NCI-H1930 (cell line): ENCODE measurements at regions not wholly inside any gene's neighbourhood (a gene's known extent, or its start where the extent isn't known, plus 50 kb on each side); places are given as distances from the start of the nearest gene placed in this dataset.

Experiments used
- DNase-seq, 2 experiments: peaks; one replicate each; lab custom pipeline; 2025; lab: John Stamatoyannopoulos, UW

GRCh38 chr7:41294556-41295454 lies 408.1 kb downstream of the INHBA start:
- no peak for DNase-seq

GRCh38 chr7:41292487-41292886 lies 410.4 kb downstream of the INHBA start:
- no peak for DNase-seq

DNA sequence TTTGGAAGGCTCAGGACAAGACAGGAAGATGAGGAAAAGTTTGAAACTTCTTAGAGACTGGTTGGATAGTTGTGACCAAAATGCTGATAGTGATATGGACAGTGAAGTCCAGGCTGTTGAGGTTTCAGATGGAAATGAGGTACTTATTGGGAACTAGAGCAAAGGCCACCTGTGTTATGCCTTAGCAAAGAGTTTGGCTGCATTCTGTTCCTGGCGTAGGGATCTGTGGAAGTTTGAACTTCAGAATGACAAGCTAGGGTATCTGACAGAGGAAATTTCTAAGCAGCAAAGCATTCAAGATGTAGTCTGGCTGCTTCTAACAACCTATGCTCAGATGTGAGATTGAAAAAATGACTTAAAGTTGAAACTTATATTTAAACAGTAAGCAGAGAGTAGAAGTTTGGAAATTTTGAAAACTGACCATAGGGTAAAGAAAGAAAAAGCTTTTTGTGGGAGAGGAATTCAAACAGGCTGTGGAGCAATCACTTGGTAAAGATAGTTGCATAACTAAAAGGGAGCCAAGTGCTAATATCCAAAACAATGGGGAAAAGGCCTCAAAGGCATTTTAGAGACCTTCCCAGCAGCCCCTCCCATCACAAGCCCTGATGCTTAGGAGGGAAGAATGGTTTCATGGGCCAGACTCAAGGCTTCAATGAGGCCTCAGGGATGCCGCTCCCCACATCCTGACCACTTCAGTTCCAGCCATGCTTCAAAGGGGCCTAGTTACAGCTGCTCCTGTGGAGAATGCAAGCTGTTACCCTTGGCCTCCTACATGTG lies 415.1 kb downstream of the INHBA start:
- DNase-seq, result no peak

DNA sequence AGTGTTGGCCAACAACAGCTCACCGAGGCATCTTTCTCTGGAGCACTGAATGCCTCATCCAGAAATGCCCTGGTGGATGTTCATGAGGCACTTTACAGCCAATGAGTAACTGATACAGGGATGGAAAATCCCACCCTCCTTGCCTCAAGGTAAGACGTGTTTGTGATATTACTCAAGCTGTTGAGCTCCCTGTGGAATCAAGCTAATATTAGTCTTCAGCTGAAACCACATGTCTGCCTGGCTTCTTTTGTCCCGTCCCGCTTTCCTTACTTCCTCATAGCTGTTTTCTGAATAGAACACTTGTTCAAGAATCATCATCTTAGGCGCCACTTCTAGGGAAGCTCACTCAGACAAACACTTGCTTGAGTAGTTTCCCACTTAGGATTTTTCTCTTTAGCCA lies 422.4 kb downstream of the INHBA start:
- no peak for DNase-seq

GRCh38 chr7:41277561-41277960 lies 425.3 kb downstream of the INHBA start:
- no peak for DNase-seq

GRCh38 chr7:41275255-41275654 lies 427.6 kb downstream of the INHBA start:
- no peak for DNase-seq

- DNase-seq, result no peak
Measured at GRCh38 chr7:41274179-41274578, 428.7 kb downstream of the INHBA start.

DNA sequence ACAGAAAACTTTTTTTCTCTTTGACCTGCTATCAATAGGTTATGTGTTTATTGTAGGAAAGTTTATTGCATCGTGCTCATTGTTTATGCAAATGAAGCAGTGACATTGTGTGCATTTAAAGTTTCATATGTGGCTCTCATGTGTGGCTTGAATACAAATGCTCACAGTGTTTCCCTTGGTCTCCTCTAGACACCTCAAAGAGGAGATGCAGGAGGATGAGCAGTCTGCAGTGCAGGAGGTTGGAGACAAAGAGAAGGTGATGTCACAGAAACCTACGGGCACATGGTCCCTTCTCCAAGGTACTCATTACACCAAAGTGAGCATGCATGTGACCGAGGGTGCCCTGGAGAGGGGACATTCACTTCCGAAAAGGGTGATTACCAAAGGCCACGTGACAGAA lies 430.2 kb downstream of the INHBA start:
- no peak for DNase-seq

GRCh38 chr7:41268878-41269277 lies 434.0 kb downstream of the INHBA start:
- no peak for DNase-seq

DNA sequence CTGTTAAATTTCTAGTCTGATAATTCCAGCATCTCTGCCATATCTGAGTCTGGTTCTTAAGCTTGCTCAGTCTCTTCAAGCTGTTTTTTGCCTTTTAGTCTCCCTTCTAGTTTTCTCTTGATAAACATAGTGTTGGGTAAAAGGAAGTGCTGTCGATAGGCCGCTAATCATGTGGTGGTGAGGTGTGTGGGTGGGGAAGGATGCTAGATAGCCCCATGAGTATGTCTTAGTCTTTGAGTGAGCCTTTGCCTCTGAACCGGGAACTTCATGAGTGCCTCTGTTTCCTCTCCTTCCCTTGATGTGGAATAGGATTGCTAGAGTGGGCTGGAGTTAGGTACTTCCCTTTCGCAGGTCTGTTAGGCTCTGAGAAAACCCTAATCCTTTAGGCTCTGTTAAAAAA lies 441.8 kb downstream of the INHBA start:
- no peak for DNase-seq

GRCh38 chr7:41257660-41258059 lies 445.2 kb downstream of the INHBA start:
- no peak for DNase-seq

DNA sequence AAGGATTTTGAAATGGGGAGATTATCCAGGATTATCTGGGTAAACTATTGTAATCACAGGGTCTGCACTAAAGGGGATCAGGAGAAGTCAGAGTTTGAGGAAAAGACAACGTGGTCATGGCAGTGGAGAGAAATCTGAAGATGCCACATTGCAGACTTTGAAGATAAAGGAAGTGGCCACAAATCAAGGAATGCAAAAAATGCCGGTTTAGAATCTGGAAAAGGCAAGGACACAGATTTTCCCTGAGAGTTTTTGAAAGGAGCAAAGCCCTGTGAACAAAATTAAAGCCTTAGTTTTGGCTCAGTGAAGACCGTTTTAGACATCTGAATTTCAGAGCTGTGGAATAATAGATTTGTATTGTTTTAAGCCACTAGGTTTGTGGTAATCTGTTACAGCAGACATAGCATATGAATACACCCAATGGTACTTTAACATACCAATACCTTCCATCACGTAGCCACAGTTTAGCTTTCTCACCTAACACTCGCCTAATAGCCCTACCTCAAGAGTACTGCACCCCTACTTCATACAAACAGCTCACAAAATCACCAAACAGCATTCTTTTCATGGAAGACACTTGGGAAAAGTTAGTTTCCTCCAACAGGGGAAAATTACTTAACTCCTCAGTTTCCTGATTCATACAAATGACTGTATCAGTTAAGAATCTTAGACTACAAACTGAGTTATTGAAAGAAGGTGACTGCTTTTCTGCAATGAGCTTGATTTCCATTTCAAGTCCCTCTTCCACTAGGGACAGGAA lies 446.5 kb downstream of the INHBA start:
- no peak for DNase-seq

- DNase-seq, result no peak
Measured at GRCh38 chr7:41255716-41256115, 447.2 kb downstream of the INHBA start.

DNA sequence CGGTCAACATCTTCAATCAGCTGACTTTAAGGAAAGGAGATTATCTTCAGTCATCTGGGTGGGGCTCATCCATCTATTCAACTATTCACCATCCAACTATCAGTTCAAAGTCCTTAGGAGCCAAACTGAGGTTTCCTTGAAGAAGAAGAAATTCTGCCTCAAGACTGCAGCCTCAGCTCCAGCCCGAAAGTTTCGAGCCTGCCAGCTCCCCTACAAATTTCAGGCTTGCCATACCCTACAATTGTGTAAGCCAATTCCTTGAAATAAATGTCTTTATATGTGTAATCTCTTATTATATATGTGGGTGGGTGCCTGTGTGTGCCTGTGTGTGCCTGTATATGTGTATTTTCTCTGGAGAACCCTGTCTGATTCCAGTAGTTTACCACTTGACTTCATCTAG lies 447.8 kb downstream of the INHBA start:
- no peak for DNase-seq

GRCh38 chr7:41252957-41253356 lies 449.9 kb downstream of the INHBA start:
- DNase-seq, result no peak

- no peak for DNase-seq
Measured at GRCh38 chr7:41252551-41252950, 450.3 kb downstream of the INHBA start.

DNA sequence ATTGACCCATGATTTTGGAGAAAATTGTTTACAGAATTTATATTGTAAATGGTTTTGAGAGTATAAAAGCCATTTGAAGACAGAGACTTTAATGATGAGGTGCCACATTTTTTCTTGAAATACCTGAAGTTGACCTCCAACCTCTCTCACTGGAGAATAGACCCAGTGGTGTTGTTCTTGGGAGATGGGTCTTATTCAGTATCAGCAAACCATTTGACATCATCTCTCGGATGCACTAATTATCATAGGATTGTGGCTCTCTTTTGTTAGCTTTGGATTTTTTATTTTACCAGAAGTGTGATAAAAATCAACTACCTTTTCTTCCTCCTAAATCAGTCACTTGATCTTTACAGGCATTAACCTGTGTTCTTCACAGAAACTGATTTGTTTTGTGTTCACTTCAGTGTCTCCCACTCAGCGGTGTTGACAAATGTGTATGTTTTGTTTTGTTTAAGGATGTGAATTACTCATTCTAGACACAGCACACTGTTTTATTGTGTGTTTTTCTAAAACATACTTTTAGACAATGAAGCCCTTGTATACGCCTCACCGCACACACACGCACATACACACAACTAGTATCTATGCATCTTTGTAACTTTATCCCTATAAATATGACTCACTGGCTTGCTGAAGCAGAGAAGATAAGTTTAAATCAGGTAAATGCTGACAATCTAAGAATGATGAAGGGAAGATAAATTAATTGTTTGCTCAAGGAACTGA lies 455.6 kb downstream of the INHBA start:
- DNase-seq, result no peak

- no peak for DNase-seq
Measured at GRCh38 chr7:41245916-41246315, 457.0 kb downstream of the INHBA start.

GRCh38 chr7:41244246-41244645 lies 458.6 kb downstream of the INHBA start:
- no peak for DNase-seq

DNA sequence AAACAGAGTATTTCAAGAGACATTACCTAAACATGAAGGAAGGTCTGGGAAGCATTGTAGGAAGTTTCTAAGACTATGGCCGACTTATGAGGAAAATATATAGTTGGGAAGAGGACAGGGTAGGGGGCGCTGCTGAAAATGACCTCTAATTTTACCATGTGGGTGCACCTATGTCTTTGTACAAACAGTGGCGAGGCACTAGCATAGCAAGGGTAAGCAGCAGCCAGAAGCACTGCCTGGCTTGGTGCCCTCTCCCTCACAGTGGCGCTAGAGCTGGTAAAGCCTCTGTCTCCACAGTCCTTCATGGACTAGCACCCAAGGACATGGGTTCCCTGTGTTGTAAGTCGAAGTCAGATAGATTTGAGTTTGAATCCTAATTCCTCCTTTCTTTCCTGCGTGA lies 461.2 kb downstream of the INHBA start:
- no peak for DNase-seq

GRCh38 chr7:41239596-41239995 lies 463.3 kb downstream of the INHBA start:
- DNase-seq, result no peak

GRCh38 chr7:41238851-41239331 lies 464.0 kb downstream of the INHBA start:
- no peak for DNase-seq
